ENCODE measurements at regions not wholly inside any gene's neighbourhood (a gene's known extent, or its start where the extent isn't known, plus 50 kb on each side); places are given as distances from the start of the nearest gene placed in this dataset.

GRCh38 chr2:56018267-56018666, 94.7 kb upstream of the EFEMP1 start:
- peaks cover 41% of the 10 kb centered on the region for H3K27me3 Mint-ChIP-seq (ENCODE audit: low read depth)
- no peaks in the 10 kb centered on the region for H3K9me3 Mint-ChIP-seq
- no peak overlapping the region for H3K27ac Mint-ChIP-seq (ENCODE audit: unreplicated experiment)
- no peak for DNase-seq (ENCODE audit: low read depth, low spot score)
- H3K4me3 Mint-ChIP-seq = no peak overlapping the region
- H3K4me1 Mint-ChIP-seq = peaks cover 39% of the 10 kb centered on the region
- no peak for TF ChIP-seq CTCF (conservative IDR thresholded peaks at IDR 0.05)
- no peaks in the 10 kb centered on the region for H3K36me3 Mint-ChIP-seq (ENCODE audit: low read depth)

GRCh38 chr2:56021136-56021474, 97.5 kb upstream of the EFEMP1 start:
- H3K4me3 Mint-ChIP-seq = no peak overlapping the region
- H3K27ac Mint-ChIP-seq (ENCODE audit: unreplicated experiment) = no peak overlapping the region
- peaks cover 17% of the 10 kb centered on the region for H3K4me1 Mint-ChIP-seq
- H3K36me3 Mint-ChIP-seq (ENCODE audit: low read depth) = no peaks in the 10 kb centered on the region
- H3K9me3 Mint-ChIP-seq = no peaks in the 10 kb centered on the region
- TF ChIP-seq CTCF (conservative IDR thresholded peaks at IDR 0.05) = no peak
- no peak for DNase-seq (ENCODE audit: low read depth, low spot score)
- H3K27me3 Mint-ChIP-seq (ENCODE audit: low read depth) = peaks cover 30% of the 10 kb centered on the region

GRCh38 chr2:56021579-56021978, 98.0 kb upstream of the EFEMP1 start:
- no peaks in the 10 kb centered on the region for H3K9me3 Mint-ChIP-seq
- H3K36me3 Mint-ChIP-seq (ENCODE audit: low read depth) = no peaks in the 10 kb centered on the region
- no peak for DNase-seq (ENCODE audit: low read depth, low spot score)
- peaks cover 14% of the 10 kb centered on the region for H3K4me1 Mint-ChIP-seq
- peaks cover 29% of the 10 kb centered on the region for H3K27me3 Mint-ChIP-seq (ENCODE audit: low read depth)
- no peak overlapping the region for H3K4me3 Mint-ChIP-seq
- TF ChIP-seq CTCF (conservative IDR thresholded peaks at IDR 0.05) = no peak
- H3K27ac Mint-ChIP-seq (ENCODE audit: unreplicated experiment) = no peak overlapping the region

GRCh38 chr2:56025469-56026193, 102.0 kb upstream of the EFEMP1 start:
- Mint-ChIP-seq H3K27me3 (ENCODE audit: low read depth) (peaks cover 11% of the 10 kb centered on the region), H3K36me3 (ENCODE audit: low read depth) (no peaks in the 10 kb centered on the region), H3K4me1 (peaks cover 4% of the 10 kb centered on the region), H3K4me3 (no peak overlapping the region), H3K9me3 (no peaks in the 10 kb centered on the region), H3K27ac (ENCODE audit: unreplicated experiment) (no peak overlapping the region)
- TF ChIP-seq CTCF (conservative IDR thresholded peaks at IDR 0.05) = no peak
- DNase-seq (ENCODE audit: low read depth, low spot score) = no peak

GRCh38 chr2:56026828-56027227, 103.2 kb upstream of the EFEMP1 start:
- Mint-ChIP-seq H3K27me3 (ENCODE audit: low read depth) (peaks cover 11% of the 10 kb centered on the region), H3K4me3 (no peak overlapping the region), H3K9me3 (no peaks in the 10 kb centered on the region), H3K36me3 (ENCODE audit: low read depth) (no peaks in the 10 kb centered on the region), H3K27ac (ENCODE audit: unreplicated experiment) (no peak overlapping the region), H3K4me1 (no peaks in the 10 kb centered on the region)
- TF ChIP-seq CTCF (conservative IDR thresholded peaks at IDR 0.05) = no peak
- no peak for DNase-seq (ENCODE audit: low read depth, low spot score)

Measured in neural crest cell (in vitro differentiated cells).